HCT116 (cell line): ENCODE measurements at regions not wholly inside any gene's neighbourhood (a gene's known extent, or its start where the extent isn't known, plus 50 kb on each side); places are given as distances from the start of the nearest gene placed in this dataset.

ENCODE experiments used
- ATAC-seq: fragments of 200-7000 bp; cut with Tn5 transposase; 2 replicates; pipeline ENCODE4 v1.9.1; 2020; ENCODE audit warnings: mild to moderate bottlenecking, moderate library complexity
- BruUV-seq: library from RNA; stranded (reverse); fragments of 400-500 nt; replicated peaks from 2 replicates; lab custom pipeline; 2021; lab: Mats Ljungman, UMichigan
- CTCF ChIA-PET: fragments of 300-600 bp; sonication (Branson Sonifier 250); formaldehyde crosslinking; loops from one replicate; lab custom pipeline; 2021; ENCODE audit warnings: antibody characterized with exemption; lab: Charles Lee
- POLR2A ChIA-PET: fragments of 300-600, 350-600 bp; sonication (Branson Sonifier 250); formaldehyde crosslinking; loops from one replicate; lab custom pipeline; 2021; ENCODE audit warnings: antibody characterized with exemption; lab: Charles Lee
- RAD21 ChIA-PET, 2 experiments: fragments of 300-600 bp; sonication (Branson Sonifier 250); formaldehyde crosslinking; loops; one replicate each; lab custom pipeline; 2023; ENCODE audit warnings: low total read pairs in 2 of 2; ENCODE audit not compliant: uncharacterized antibody in 2 of 2, unreplicated experiment in 2 of 2, low non-redundant PET in 1 of 2; lab: Charles Lee
- DNase-seq: peaks from one replicate; pipeline ENCODE4 v3.0.0-alpha.2; 2010; ENCODE audit warnings: low read depth, low spot score
- H2AFZ ChIP-seq: fragments of 200-600 bp; shearing (Covaris generic), sonication (generic); 2 replicates; pipeline ENCODE4 v1.6.1; 2017; ENCODE audit warnings: low read depth, mixed run types, mixed read lengths, antibody characterized with exemption, low read length; ENCODE audit not compliant: poor library complexity, severe bottlenecking
- H3K27ac ChIP-seq: 2 replicates; pipeline ENCODE4 v1.5.1; 2012; ENCODE audit warnings: low read depth, low read length
- H3K27me3 ChIP-seq: fragments of 200-600 bp; sonication (generic); 2 replicates; pipeline ENCODE4 v1.6.1; 2016; ENCODE audit warnings: mixed run types, low read length, mixed read lengths; ENCODE audit not compliant: insufficient read depth
- H3K36me3 ChIP-seq, 2 experiments: fragments of 200-500 bp in 1 of 2; fragments of 200-600 bp in 1 of 2; sonication (Bioruptor generic) in 1 of 2; sonication (generic) in 1 of 2; 2 replicates each; pipeline versions ENCODE4 v1.5.1 to v1.6.1; 2014 to 2016; ENCODE audit warnings: low read length in 2 of 2, inconsistent platforms in 1 of 2, mixed read lengths in 1 of 2, mixed run types in 1 of 2; ENCODE audit not compliant: insufficient read depth in 2 of 2, control insufficient read depth in 1 of 2
- H3K4me1 ChIP-seq, 2 experiments: fragments of 200-600 bp in 1 of 2; sonication (generic) in 1 of 2; 2 replicates each; pipeline versions ENCODE4 v1.5.1 to v1.6.1; 2012 to 2017; ENCODE audit warnings: low read length in 2 of 2, inconsistent platforms in 1 of 2, mild to moderate bottlenecking in 1 of 2, mixed read lengths in 1 of 2, mixed run types in 1 of 2, moderate library complexity in 1 of 2; ENCODE audit not compliant: insufficient read depth in 2 of 2, control insufficient read depth in 1 of 2
- H3K4me2 ChIP-seq: fragments of 200-600 bp; sonication (generic); 2 replicates; pipeline ENCODE4 v1.6.1; 2017; ENCODE audit warnings: mixed run types, low read length, mixed read lengths
- H3K4me3 ChIP-seq, 2 experiments: fragments of 200-600 bp in 1 of 2; sonication (generic) in 1 of 2; replicated peaks in 1 of 2; 2 replicates each; pipeline ENCODE4 v1.5.1; 2011 to 2016; ENCODE audit warnings: low read length in 2 of 2, control low read depth in 1 of 2, low read depth in 1 of 2, mild to moderate bottlenecking in 1 of 2, mixed read lengths in 1 of 2, mixed run types in 1 of 2
- H3K79me2 ChIP-seq: fragments of 200-600 bp; sonication (generic); 2 replicates; pipeline ENCODE4 v1.6.1; 2017; ENCODE audit warnings: mild to moderate bottlenecking, mixed run types, low read length, moderate library complexity, mixed read lengths; ENCODE audit not compliant: insufficient read depth
- H3K9ac ChIP-seq: fragments of 200-600 bp; sonication (generic); 2 replicates; pipeline ENCODE4 v1.6.1; 2016; ENCODE audit warnings: low read length, mixed read lengths
- H3K9me2 ChIP-seq: fragments of 200-600 bp; sonication (generic), shearing (Covaris generic); 2 replicates; pipeline ENCODE4 v1.6.1; 2017; ENCODE audit warnings: mixed run types, mild to moderate bottlenecking, moderate library complexity; ENCODE audit not compliant: insufficient read depth
- H3K9me3 ChIP-seq, 2 experiments: fragments of 200-500 bp in 1 of 2; fragments of 200-600 bp in 1 of 2; sonication (Bioruptor generic) in 1 of 2; sonication (generic) in 1 of 2; 2 replicates each; pipeline ENCODE4 v1.6.1; 2014 to 2017; ENCODE audit warnings: low read length in 2 of 2, mixed read lengths in 2 of 2, inconsistent platforms in 1 of 2, low read depth in 1 of 2, mild to moderate bottlenecking in 1 of 2, mixed run types in 1 of 2, moderate library complexity in 1 of 2; ENCODE audit not compliant: control insufficient read depth in 1 of 2, insufficient read depth in 1 of 2
- H4K20me1 ChIP-seq: fragments of 200-600 bp; sonication (generic), shearing (Covaris generic); 2 replicates; pipeline ENCODE4 v1.6.1; 2017; ENCODE audit warnings: mixed run types, mild to moderate bottlenecking, moderate library complexity; ENCODE audit not compliant: insufficient read depth
- ELF1 ChIP-seq: IDR thresholded peaks from 2 replicates; pipeline ENCODE4 v1.6.1; 2012; ENCODE audit warnings: low read depth, borderline replicate concordance
- POLR2AphosphoS5 ChIP-seq: IDR thresholded peaks from 2 replicates; pipeline ENCODE4 v1.6.1; 2011; ENCODE audit warnings: mild to moderate bottlenecking, low read depth, low read length, moderate library complexity
- SIN3A ChIP-seq: IDR thresholded peaks from 2 replicates; pipeline ENCODE4 v1.6.1; 2012; ENCODE audit warnings: low read depth
- TCF7L2 ChIP-seq: IDR thresholded peaks from 2 replicates; pipeline ENCODE4 v1.7.0; 2011; ENCODE audit warnings: borderline replicate concordance, inconsistent platforms; ENCODE audit not compliant: insufficient read depth, insufficient read length; ENCODE audit errors: extremely low read depth
- intact Hi-C: fragments of 100-400 bp; cut with micrococcal nuclease; formaldehyde crosslinking; loops from 2 replicates; pipeline ENCODE4 v1.10.0; 2022
- TF ChIP-seq, protein P1 (sequence below): IDR thresholded peaks from 2 replicates; pipeline ENCODE4 v1.6.1; 2012

- DNase-seq (no peak), ATAC-seq (no peak)
- Histone ChIP-seq H3K79me2 (no peaks in the 10 kb centered on the region), H3K4me3 (no peak overlapping the region), H3K27ac (no peak overlapping the region), H3K9me3 (peaks cover 0 to 5% of the 10 kb centered on the region in 2 experiments; a peak in 2 of 4 replicates), H3K36me3 (no peaks in the 10 kb centered on the region; a peak in 1 of 4 replicates), H4K20me1 (no peaks in the 10 kb centered on the region), H3K9ac (no peak overlapping the region), H3K4me2 (no peak overlapping the region), H2AFZ (no peak overlapping the region), H3K27me3 (no peaks in the 10 kb centered on the region), H3K4me1 (no peaks in the 10 kb centered on the region), H3K9me2 (no peaks in the 10 kb centered on the region)
- no TSS peak for BruUV-seq
- intact Hi-C loops, result no loop called here
- TF ChIP-seq, protein P1, sequence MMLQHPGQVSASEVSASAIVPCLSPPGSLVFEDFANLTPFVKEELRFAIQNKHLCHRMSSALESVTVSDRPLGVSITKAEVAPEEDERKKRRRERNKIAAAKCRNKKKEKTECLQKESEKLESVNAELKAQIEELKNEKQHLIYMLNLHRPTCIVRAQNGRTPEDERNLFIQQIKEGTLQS, result no peak
- no peak for TF ChIP-seq ELF1
- ChIA-PET POLR2A (no interaction called here), CTCF (no interaction called here), RAD21 (no interaction called here)
Measured at GRCh38 chr3:82736696-82737277, 975.3 kb upstream of the GBE1 start.

- H3K27ac ChIP-seq, result no peak overlapping the region
- RAD21 ChIA-PET, result no interaction called here
- H3K4me1 ChIP-seq, result no peaks in the 10 kb centered on the region
- no peaks in the 10 kb centered on the region for H4K20me1 ChIP-seq
- H3K4me2 ChIP-seq, result no peak overlapping the region
- no peak for ATAC-seq
- CTCF ChIA-PET, result no interaction called here
- no peaks in the 10 kb centered on the region for H3K9me2 ChIP-seq
- BruUV-seq, result no TSS peak
- H2AFZ ChIP-seq, result no peak overlapping the region
- H3K36me3 ChIP-seq, result no peaks in the 10 kb centered on the region
- H3K27me3 ChIP-seq, result no peaks in the 10 kb centered on the region
- no peak overlapping the region for H3K4me3 ChIP-seq
- TF ChIP-seq POLR2AphosphoS5 (no peak), TCF7L2 (no peak), SIN3A (no peak)
- H3K9me3 ChIP-seq, result no peaks in the 10 kb centered on the region
- no peak overlapping the region for H3K9ac ChIP-seq
- POLR2A ChIA-PET, result no interaction called here
- intact Hi-C loops, result no loop called here
- H3K79me2 ChIP-seq, result no peaks in the 10 kb centered on the region
- no peak for DNase-seq
Measured at GRCh38 chr3:82715091-82715856, 953.8 kb upstream of the GBE1 start.
